ENCODE measurements at regions not wholly inside any gene's neighbourhood (a gene's known extent, or its start where the extent isn't known, plus 50 kb on each side); places are given as distances from the start of the nearest gene placed in this dataset.

GRCh38 chr2:81598453-81598852, 1293.9 kb upstream of the LRRTM1 start:
- DNase-seq = no peak

GRCh38 chr2:81589406-81589805, 1284.9 kb upstream of the LRRTM1 start:
- no peak for DNase-seq

- DNase-seq = no peak
Observed at GRCh38 chr2:81583311-81584108, 1279.0 kb upstream of the LRRTM1 start.

GRCh38 chr2:81576713-81577112, 1272.2 kb upstream of the LRRTM1 start:
- no peak for DNase-seq

GRCh38 chr2:81551040-81551634, 1246.6 kb upstream of the LRRTM1 start:
- no peak for DNase-seq

DNA sequence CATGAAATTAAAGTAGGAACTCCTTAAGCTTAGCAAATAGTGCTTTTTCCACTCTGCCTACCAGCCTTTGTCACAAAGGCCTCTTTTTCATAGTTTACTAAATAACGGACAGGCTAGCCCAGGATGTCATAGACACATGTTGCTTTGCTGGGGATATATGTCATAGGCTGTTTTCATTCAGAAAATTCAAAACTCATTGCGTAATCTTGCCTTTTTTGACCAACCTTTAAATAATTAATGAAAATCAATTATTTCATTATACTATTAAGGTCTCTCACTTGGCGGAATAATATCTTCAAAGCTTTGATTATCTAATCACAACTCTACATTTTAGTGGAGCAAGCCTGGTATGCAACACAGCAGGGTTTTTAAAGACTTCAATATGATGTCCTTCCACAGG, 1245.7 kb upstream of the LRRTM1 start:
- DNase-seq = no peak

DNA sequence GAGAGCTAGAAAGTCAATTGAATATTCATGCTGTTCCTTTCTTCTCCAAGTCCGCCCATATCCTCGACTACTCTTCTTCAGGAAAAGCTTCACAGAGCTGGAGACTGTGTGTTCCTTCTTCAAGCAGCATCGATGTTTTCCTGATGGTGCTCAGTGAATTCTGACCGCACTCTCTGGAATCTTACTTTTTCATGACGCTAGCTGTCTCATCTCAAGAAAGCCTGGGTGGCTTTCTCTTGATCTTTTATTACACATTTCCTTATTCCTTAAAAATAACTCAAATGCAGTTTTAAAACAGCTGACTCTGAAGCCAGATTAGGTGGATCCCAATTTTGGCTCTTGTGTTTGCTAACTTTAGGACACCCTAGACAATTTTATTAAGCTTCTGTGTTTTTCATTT, 1245.1 kb upstream of the LRRTM1 start:
- no peak for DNase-seq

GRCh38 chr2:81545626-81546025, 1241.1 kb upstream of the LRRTM1 start:
- no peak for DNase-seq

DNA sequence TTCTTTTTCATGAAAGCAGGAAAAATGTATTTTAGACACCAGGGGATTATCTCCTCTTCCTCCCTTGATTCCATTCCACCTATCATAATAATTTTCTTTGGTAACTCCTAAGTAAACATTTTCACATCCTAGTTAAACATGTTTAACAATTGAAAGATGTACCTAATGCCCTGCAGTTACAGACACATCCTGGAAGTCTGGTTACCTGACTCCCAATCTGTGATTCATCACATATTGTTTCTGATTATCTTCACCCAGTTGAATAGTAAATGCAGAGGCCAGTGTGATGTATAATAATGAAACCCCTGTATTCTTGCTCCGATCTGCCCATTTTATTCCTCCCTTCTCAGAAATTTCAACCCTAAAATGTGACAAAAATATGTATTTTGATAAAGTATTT, 1237.6 kb upstream of the LRRTM1 start:
- no peak for DNase-seq

DNA sequence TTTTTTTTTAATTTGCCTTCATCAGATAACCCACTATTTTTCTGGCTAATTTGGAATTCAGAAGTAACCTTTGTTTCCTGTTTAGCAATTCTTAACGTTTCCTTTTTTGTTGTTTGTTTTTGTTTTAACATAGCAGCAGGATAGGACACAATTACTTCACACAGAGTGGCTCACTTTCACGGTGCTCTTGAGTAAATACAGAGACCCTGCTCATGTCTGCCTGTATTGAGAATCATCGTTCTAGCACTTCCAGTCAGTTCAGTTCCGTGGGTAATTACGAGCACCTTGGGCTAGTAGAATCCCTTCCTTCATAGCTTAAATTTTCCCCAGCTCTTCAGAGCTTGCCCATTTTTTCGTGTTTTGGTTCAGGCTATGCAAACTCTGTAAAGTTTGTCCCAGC, 1225.4 kb upstream of the LRRTM1 start:
- DNase-seq = no peak

DNA sequence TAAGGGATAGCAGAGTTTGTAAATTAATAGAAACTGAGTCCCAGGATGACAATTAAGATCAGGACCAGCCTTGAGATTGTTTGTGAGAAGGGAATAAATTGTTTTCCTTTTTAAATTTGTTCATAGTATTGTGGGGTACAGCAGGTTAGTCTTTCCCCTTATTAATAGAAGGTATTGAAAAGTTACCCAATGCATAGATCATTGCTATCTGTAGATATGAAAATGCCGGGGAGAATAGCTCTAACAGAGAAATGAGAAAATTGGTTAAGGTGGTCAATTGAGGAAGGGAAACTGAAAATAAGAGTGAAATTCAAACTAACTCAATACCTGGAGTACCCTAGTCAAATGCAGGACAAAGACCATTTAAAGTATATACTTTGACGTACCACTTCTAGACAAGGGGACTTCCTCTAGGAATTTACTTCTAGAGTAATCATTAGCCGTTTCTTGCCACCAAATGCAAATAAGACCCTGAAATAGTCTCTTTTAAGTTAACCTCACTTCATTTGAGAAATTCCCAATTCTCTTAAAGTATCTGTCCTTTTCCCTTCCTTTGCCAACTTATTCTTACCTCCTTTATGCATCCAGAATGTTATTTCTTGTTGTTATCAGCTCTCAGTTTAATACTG, 1224.4 kb upstream of the LRRTM1 start:
- DNase-seq = no peak

DNA sequence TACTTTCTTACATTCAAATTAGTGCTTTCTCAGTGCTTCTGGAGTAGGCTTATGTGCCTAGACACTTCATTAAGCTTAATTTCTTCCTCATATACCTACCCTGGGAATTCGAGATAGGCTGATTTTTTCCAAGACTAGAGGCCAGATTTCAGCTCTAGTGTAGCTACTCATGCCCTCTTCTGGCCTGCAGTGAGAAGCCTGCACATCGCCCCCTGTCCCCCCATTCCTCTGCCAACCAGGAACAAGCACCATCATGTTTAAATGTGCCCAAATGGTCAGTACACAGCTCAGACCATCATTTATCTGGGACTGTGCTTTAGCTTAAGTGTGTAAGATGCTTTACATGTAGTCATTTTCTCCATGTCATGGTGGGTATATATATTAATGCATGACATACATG, 1218.8 kb upstream of the LRRTM1 start:
- no peak for DNase-seq

- DNase-seq = no peak
Observed at GRCh38 chr2:81513328-81513727, 1208.8 kb upstream of the LRRTM1 start.

DNA sequence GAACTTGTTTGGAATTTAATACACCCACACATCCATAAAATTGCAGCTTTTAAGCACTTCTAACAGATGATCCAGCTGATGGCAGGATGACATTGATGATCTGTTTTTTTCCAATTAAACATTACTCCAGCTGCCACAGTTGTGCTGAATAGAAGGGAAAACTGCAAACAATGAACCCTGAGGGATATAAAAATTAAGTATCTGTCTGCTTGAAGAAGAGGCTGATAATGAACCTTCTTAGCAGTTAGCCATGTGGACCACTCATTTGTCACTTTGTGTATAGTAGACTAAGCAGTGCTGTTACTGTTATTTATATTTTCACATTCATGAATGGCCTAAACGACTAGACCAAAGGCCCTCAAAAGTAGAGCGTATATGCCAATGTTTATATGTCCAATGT, 1201.0 kb upstream of the LRRTM1 start:
- no peak for DNase-seq

DNA sequence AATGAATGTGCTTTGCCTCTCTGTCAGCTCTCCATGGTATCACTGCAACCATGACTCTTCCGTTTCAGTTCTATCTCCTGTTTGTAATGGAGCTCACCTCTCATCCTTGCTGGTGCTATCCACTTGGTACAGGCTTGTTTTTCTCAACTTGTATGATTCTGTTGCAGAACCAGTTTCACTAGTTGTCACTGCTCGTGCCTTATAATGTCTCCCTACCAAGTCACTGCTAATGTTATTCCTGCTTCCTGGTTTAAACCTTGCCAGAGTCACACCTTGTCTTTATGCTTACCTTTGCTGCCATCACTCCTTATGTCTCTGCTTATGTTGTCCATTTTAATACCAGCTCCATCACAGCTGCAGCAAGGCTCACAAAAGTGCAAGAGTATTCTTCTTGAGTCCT, 1191.0 kb upstream of the LRRTM1 start:
- no peak for DNase-seq

DNA sequence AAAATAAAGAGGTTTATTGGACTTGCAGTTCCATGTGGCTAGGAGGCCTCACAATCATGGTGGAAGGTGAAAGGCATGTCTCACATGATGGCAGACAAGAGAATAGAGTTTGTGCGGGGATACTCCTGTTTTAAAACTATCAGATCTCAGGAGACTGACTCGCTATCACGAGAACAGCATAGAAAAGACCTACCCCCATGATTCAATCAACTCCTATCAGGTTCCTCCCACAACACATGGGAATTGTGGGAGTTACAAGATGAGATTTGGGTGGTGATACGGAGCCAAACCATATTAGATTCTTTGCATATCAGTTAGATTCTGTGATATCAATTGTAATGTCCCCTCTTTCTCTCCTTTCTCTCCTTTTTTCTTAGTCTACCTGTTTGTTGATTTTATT, 1178.7 kb upstream of the LRRTM1 start:
- no peak for DNase-seq

DNA sequence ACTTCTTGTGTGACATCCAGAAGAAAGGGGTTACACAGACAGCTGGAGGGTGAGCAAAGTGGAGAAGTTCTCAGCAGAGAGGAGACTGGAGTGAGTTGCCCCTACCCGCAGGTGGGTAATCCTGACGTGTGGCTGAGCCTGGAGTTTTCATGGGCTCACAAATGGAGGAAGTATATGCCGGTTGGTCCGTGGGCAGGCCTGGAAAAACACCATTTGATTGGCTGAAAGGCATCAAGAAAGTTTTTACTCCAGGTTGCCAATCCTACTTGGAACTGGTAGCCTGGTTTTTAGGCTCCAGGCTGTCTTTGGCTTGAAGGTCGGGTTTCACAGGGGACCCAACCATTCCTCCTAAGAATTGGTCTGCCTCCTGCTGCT, 1177.4 kb upstream of the LRRTM1 start:
- no peak for DNase-seq

GRCh38 chr2:81481242-81481993, 1176.9 kb upstream of the LRRTM1 start:
- DNase-seq = no peak

DNA sequence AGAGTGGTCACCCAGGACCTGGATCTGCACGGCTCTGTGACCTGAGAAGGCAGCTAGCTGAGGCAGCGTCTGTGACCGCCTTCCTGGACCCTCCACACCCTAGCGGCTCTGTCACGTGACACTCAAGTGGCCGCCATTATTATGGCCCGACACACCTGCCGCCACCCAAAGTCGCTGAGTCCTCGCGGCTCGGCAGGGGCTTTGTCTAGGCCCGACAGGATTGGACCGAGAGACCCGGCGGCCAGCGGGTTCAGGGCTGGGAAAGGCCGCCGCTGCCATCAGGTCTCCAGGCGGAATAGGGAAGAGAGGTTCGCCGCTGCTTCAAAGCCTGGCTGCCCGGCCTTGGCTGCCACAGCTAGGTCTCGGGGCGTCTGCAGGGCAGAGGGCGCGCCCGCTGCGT, 1162.5 kb upstream of the LRRTM1 start:
- no peak for DNase-seq

DNA sequence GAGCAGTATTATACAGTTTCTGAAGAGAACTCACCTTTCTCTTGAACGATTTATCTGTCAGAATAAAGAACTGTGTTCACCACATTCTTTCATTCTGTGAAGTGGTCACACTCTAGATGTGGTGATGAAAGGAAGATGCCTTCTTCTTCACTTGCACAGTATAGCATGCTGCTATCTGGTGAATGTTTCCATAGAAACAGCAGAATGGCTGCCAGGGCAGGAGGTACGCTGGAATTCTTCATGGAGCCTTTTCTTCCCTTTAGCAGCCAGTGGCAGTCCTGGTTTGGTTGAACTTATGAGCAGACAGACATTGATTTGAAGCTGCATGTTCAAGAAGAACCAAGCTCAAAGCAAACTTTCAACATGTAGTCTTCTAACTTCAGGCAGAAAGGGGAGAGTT, 1157.9 kb upstream of the LRRTM1 start:
- DNase-seq = no peak

DNA sequence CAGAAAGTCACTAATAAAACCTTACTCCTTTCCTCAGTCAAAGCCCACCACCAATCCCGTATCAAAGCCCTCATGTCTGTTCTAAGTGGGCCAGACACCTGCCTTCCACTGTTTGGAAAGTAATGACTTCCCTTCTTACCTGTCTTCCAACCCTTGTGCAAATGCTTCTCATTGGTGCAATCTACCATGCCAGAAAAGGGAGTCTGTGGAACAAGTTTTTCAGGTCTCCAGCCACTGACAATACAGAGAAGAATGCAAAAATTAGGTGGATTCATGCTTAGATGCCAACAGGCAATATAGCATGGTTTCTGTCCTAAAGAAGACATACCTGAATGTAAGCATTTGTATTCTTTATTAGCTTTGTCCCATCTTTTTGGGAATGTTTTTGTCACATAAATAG, 1140.6 kb upstream of the LRRTM1 start:
- DNase-seq = no peak

DNA sequence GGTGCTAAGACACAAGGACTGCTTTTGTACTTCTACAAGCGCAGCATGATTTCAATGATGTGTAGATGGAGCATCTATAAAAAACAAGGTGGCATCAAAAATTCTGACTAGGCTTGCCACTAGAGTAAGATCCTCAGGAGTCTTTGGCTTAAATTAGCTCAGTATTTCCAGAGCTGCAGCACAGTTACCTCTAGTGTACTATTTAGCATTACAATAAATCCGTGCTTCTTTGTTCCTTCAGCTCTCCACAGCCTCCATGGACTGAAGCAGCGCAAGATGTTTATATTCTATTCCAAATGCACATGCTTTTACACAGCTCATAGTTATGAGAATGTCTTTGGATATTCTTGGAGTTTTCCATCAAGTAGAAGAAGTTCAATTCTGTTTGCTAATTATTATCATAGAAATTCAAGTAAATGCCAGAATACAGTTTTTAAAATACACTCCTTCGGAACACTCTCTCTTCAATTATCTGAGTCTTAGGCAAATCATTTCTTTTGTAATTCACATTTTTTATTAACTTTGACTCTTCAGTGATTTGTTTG, 1133.0 kb upstream of the LRRTM1 start:
- no peak for DNase-seq

DNA sequence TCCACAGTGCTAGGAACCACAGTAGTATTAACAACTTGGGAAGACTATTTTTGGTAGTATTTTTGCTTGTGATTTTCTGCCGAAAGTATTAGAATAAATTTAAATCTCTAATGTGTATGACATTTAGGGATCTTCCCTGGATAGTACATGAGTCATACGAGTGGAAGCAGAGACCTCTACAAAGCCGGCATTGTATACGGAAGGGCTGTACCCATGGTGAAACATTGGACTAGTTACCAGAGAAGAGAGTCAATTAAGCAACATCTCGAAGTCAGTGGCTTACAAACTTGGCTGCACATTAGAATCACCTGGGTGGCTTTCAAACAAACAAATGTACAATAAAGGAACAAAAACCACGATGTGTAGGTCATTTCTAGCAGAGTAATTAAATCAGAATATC, 1131.7 kb upstream of the LRRTM1 start:
- no peak for DNase-seq
